ENCODE measurements at regions not wholly inside any gene's neighbourhood (a gene's known extent, or its start where the extent isn't known, plus 50 kb on each side); places are given as distances from the start of the nearest gene placed in this dataset.

DNA sequence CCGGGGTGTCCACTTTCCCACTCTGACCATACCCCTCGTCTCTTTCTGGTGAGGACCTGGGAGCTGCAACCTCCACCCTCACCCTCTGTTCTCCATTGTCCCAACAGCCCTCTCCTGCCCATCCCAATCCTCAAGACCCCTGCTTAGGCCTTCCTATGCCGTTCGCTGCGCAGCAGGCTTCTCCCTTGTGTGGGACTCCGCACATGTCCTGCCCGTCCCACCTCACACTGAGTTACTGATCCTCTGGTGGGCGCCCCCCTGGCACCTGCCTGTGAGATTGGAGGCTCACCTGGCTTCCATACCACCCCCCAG, 119.5 kb upstream of the SNTG2 start:
- DNase-seq: no peak

DNA sequence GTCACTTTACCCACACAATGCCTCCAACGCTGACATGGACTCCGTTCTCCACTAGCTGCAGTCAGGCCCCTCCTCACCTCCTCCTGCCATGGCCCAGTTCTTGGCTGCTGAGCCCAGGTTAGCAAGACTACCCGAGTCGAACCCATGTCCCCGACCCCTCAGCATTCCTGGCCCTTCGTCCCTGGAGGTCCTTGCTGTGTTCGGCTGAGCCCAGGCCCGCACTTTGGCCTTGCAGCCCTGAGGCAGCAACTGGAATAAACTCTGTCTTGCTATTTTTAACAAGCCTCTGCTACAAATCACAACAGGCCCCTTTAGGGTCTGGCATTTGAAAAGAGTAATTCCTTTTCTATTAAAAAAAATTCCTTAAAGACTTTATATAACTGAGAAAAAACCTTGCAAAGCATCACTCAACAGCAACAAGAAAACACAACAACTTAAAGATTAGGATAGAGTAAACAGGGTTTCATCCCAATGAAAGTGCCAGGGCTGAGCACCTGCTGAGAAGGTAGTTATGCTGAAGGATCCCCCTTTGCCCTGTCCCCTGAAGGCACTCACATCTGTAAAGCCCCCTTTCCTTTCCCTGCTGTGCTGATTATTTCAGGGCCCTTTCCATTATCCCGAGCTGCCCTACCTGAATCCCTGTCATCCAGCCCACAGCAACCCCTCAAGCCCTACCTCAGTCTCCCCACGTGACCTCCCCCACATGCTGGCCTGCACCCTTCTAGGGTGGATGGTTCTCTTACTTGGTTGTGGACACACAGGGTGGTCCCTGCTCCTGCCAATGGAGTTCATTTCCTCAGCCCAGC, 120.0 kb upstream of the SNTG2 start:
- no peak for DNase-seq

DNA sequence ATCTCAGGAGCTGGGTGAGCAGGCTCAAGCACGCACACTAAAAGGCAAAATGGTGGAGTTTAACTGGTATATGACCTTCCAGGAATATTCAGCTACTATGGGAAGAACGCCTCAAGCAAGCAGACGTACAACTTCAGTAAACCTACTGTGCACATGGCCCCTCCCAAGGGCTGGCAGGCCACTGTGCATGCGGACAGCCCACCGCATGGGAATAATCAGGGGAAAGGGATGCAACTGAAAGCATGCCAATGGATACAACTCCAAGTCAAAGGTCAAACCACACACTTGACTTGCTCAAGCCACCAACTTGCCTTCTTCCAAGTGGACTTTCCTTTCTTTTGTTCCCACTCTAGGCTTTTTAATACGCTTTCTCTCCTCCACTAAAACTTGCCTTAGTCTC, 121.6 kb upstream of the SNTG2 start:
- DNase-seq: no peak

DNA sequence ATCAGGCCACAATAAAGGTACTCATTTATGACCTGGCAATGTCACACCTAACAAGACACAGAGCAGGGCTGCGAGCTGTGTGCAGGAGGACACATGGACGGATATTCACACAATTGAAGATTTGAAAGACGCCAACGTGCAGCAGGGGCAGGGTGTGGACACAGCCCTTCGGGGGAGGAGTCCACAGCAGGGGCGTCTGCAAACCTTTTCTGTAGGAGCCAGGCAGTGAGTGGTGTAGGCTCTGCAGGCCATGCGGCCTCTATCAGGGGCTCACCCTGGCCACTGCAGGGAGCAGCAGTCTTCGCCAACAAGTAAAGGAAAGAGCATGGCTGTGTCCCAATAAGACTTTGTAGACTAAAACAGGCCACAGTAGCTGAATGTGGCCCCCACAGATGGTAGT, 125.7 kb upstream of the SNTG2 start:
- no peak for DNase-seq

DNA sequence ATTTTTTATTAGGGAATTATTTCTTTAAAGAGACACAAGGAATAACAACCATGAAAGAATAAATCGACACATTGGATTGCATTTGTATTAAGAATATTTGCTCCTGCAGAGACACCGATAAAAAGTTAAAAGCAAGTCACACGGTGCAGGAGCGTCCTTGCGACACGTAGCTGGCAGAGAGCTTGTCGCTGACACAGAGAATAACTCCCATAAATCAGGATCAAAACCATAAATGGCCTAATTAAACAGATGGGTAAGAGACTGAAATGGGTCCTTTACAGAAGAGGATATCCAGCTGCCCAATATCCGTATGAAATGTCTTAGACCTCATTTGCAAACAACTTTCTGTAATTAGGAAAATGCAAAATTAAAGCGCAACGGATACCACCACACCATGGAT, 126.1 kb upstream of the SNTG2 start:
- DNase-seq: no peak

DNA sequence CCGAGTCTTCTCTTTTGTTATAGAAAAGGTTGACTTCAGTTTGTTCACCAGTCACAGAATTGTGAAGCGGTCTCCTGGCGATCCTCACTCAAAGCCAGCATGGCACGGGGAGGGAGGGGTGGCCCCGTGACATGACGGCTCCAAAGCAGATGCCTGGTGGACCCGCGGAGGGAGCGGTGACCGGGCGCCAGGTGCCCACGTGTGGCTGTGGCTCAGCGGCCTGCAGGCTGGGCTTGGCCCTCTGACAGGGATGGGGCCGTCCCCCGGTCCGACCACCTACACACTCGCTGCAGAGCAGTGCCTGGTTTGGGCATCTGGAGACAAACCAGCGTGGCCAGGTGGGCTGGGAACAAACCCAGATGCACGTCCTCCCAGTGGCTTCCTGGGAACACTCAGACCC, 129.1 kb upstream of the SNTG2 start:
- DNase-seq: no peak

DNA sequence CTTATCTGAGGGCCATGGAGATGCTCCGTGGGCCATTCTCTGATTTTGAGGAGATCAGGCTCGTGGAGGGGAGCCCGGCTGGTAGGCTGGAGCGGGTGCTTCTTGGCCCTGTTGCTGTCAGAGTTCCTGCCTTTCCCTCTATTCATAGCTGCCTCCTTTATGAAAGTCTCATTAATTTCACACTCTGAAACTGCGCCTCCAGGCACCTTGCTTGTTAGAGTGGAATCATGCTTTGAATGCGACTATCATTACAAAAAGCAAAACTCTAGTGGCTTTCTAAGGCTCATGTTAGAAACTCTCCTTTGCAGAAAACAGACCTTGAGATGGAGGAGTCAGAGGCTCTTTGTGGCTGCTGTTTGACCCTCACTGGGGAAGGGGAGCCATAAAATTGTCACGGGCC, 131.0 kb upstream of the SNTG2 start:
- no peak for DNase-seq

DNA sequence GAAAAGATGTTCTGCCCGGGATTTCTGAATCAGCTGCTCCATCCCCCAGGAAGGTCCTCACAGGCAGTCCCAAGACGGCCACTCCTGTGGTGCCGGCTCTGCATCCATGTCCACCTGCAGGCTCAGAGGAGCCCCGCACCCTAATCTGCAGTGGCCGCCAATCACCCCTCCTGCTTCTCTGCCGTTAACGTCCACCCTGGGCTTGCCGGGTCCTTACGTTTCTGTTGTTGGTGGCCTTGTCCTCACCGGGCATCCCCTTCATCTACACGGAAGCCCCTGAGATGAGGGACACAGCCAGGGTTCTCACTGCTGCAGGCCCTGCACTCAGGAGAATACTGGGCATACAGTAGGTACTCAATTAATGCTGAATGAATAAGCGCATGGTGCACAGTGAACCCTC, 131.5 kb upstream of the SNTG2 start:
- no peak for DNase-seq

DNA sequence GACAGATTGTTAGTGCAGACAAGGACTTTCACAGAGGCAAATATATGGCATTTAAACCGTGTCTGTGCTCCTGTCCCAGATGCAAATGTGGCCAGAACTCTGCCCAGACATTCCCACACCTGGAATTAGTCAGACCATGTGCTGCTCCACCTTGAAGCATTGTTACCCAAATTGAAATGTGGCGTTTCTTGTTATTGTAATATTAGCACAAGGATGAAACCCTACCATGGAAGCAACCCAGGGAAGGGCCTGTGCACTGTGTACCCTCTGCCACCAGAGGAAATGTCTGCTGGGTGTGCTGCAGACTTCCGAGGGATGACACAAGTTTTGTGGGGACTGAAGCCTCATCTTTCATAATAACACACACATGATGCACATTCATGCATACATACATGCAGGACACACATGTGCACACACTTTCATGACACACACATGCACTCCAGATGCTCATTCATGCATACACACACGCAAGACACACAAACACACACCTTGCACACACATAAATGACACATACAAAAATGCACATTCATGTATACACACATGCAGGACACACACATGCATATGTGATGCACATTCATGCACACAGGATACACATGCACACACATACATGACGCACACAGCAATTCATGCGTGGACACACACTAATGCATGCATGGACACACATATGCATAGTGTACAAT, 133.2 kb upstream of the SNTG2 start:
- no peak for DNase-seq

DNA sequence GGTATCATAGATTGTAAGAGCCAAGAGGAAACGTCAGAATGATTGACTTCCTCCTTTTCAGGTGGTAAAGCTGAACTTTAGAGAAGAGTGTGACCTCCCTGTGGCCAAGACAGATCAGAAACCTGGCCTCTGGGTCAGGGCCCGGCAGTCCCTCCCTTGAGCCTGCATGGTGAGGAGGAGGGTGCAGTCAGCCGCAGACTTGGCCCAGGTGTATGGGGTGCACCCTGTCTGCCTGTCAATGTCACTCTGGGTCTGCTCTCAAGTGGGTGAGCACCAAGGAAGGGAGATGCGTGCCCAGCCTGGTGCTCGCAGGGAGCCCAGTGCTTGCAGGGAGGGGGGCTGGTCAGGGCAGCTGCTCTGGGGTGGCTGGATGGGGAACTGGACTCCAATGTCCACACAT, 134.4 kb upstream of the SNTG2 start:
- no peak for DNase-seq

DNA sequence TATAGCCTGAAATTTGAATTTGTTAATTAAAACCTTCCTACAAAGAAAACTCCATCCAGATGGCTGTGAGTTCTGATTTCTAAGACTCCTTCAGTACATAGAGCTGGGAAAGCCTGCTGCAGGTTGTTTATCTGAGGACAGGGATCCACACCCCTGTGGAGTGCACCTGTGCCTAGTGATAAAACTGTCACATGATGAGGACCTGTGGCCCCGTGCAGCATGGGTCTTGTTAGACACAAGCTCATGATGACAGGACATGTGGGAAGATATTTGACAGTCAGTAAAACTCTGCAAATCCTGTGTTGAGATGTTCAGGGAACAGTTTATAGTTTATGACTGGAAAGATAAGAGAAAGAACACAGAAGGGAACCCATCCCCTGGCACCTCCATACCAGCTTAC, 133.2 kb upstream of the TMEM18 start:
- no peak for DNase-seq

DNA sequence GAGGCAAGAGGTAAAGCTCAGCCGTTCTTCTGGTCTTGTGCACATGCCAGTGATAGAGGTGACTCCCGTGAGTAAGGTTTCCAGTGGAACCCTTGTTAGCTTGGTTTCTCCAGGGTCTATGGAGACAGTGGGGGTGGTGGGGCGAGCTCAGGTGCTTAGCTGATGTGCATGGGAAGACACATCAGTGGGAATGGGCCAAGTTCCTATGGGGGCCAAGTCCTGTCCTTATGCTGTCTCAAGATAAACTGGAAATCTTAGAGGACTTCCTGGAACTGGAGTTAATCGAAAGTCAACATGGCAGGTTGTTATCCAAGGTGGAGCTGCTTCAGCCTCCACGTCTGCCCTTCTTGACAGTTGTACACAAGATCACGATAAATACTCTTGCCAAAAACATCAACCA, 130.1 kb upstream of the TMEM18 start:
- no peak for DNase-seq

DNA sequence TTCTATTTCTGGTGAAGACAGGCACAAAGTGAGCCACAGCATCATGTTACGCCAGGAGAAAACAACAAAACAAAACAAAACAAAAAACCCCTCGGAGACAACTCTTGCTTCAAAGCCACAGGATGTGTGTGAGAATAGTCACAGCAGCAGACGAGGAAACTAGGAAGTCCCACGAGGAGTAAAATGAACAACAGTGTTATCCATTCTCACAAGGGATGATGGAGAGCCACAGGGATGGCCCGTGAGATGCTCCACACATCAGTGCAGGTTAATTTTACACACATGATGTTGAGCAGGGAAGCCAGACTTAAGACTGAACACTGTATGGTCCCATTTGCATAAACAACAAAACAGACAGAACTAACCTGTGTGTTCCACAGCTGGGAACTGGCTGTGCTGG, 128.5 kb upstream of the TMEM18 start:
- DNase-seq: no peak

DNA sequence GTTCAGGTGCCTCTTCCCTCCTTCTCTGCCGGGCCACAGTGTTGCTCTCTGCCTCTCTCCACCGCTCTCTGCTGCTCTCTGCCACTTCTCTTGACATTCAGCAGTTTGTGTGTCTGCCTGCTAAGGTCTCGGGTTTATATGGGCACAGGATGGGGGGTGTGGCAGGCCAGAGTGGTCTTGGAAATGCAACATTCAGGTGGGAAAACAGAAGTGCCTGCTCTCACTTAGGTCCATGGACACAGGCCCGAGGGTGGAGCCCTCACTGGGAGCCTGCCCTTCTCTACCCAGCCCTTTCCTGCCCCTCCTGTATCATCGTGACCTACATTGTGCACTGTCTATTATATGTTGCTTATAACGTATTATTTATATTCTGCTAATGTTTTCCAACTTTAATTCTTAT, 120.8 kb upstream of the TMEM18 start:
- DNase-seq: no peak

DNA sequence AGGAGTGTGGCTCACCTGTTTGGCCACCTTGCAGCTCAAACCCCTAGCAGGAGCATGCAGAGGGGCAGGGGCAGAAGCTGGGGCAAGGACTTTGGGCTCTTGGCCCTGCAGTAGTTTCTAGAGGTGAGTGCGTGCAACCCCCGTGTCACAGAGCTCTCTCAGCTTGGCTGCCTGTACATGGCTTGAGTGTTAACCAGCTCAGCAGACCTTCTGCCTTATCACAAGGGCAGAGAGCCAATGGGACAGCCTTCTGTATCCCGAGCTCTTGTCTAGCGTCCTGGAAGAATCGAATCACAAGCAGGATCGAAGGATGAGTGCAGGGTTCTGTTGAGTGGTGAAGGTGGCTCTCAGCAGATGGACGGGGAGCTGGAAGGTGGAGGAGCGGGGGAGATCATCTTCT, 120.3 kb upstream of the TMEM18 start:
- DNase-seq: no peak

DNA sequence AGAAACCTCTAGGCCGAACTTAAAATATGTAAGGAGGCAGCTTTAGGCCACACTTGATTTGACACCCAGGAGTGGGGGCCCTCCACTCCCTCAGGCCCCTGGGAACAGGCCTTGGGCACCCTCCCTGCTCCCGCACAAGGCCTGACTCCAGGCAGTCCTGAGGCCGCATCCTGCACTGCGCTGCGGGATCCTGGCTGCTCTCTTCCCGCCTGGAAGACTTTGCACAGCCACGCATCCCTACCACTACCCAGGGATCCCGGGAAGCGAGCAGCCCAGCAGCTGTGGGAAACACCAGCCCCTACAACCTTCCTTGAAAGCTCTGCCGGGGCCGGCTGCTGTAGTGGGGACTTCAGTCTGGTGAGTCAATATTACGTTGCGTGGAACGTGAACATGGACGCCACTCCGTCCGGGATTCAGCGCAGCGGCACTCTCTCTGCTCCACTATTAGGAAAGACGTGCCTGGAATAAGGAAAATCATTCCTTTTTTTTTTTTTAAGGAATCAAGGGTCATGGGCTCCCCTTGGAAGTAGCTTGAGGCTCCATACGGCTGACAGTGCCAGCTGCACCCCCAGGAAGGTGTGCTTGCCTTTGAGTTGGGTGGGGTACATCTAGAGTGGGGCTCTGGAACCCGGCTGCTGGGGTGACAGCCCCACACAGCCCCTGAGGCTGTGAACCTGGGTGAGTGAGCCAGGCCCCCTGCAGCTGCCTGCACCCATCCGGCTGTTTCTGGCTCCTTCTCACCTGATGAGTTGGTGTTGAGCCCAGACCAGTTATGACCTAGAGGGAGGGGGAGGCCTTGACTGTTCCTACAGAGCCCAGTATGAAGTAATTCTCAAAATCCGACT, 119.2 kb upstream of the TMEM18 start:
- DNase-seq: no peak

DNA sequence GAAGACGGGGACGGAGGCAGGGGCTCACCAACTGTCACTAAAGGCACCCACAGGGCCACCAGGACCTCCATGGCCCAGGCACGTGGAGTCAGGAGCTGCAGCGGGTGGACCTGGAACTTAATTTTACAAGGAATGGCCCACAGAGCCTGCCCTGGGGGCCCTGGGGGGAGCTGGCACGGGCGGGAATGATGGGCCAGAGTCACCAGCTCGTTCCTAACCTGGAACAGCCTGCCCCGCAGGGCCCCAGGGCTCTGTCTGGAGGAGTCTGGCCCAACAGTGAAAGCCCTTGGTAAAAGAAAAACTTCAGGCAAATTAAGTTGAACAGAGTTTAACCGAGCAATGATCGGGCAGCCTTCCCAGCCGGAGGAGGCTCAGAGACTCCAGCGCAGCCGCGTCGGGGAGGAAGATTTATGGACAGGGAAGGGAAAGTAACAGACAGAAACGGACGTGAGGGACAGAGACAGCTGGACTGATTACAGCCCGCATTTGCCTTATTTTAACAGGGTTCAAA, 118.4 kb upstream of the TMEM18 start:
- DNase-seq: no peak

DNA sequence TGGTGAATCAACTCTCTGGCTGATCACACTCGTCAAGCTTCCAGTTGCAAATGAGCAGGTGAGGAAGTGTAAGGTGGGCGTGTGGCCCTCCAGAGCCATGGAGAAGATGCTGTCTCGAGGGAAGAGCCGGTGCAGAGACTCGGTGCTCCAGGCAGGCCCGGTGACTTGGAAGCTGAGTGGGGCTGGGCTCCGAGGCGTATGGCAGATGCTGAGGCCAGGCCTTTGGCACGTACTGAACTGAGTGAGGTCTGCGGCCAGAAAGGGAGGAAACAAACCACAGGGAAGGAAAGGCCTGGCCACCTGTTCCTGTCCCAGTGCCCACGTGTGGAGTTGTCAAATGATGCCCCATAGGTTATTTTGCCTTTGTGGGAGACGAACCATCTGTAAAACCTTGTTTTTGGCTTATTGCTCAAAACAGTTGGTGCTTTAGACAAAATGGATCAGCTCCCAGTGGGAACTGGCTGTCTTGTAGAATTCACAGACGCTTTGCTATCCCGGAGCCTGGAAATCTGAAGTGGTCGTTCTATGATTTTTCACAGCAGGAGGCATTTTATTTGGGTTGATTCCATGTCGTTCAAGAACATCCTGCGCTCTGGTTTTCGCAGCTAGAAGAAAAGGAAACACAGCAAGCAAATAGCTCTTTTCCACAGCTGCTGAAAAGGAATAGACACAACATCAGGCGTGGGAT, 117.5 kb upstream of the TMEM18 start:
- DNase-seq: peak; percentile 17 to 46

DNA sequence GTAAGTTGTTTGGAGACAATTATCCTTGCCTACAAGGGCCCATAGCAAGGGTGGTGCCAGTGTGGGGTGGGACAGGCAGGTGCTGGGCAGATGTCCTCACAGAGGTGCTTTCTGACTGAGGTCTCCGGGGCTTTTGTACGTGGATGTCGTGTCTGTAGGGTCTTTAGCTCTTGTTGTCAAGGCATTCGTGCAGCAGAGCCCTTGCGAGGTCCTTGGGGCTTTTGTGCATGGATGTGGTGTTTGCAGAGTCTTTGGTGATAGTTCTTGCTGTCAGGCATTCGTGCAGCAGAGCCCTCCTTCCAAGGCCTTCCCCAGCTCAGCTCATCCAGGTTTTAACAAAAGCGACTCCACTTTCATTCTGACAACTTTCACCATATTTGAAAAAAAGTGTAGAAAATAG, 116.0 kb upstream of the TMEM18 start:
- DNase-seq: no peak

DNA sequence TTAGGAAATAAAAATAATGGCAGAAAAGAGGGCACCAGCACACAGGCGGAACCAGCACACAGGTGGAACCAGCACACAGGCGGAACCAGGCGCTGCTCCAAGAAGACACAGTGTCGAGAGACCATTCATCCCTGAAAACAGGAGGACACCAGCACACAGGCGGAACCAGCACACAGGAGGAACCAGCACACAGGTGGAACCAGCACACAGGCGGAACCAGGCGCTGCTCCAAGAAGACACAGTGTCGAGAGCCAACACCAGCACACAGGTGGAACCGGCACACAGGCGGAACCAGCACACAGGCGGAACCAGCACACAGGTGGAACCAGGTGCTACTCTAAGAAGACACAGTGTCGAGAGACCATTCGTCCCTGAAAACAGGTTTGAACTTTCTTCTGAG, 115.5 kb upstream of the TMEM18 start:
- DNase-seq: no peak

DNA sequence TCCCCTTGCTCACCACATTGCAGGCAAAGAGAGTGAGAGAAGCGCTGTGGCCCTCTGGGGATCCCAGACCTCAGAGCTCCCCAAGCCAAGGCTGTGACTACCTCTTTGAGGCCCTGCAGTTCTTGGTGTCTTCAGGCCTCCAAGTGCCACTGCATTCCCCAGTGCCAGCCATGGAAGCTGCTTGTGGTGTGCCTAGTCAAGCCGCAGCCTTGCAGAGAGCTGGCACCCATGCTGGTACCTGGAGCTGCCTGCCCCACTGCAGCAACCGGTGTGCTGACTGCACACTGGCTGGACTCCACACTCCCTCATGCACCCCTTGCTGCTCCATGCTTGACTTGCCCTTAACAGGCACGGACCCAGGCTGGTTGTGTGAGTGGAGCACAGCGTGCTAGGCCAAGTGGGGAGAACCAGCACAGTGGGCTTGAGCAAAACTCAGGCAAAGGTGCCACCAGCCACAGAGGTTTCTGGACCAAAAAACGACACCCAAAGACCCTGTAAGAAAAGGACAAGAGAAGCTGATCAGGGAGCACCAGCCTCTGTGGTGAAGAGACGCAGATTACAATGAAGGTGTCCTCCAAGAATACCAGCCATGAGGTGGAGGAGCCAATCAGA, 113.5 kb upstream of the TMEM18 start:
- DNase-seq: no peak

DNA sequence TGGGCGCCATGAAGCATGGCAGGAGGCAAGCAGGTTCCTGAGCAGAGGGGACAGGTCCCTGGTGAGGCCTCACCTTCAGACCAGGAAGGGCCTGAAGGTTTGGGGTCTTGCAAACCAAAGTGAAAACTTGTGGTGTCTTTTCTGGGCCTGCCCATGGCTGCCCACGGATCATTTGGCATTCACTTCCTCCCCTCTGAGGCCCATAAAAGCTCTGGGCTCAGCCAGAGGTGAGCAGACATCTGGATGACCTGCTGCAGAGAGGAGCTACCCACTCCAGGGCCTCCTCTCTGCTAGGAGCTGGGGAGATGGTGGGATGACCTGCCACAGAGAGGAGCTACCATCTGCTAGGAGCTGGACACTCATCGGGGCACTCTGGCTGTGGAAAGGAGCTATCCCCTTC, 112.9 kb upstream of the TMEM18 start:
- no peak for DNase-seq

All from right lung (tissue), 2 donors.